ENCODE measurements at regions not wholly inside any gene's neighbourhood (a gene's known extent, or its start where the extent isn't known, plus 50 kb on each side); places are given as distances from the start of the nearest gene placed in this dataset.

- TF ChIP-seq POLR2A (IDR thresholded peaks at IDR 0.05; ENCODE audit: low read depth, low read length), result no peak
- TF ChIP-seq POLR2AphosphoS5 (IDR thresholded peaks at IDR 0.05; ENCODE audit: low read depth, low read length), result no peak
- no peak for TF ChIP-seq PAX5 (IDR thresholded peaks at IDR 0.05; ENCODE audit: insufficient read depth, low read length, severe bottlenecking)
- no peak for TF ChIP-seq POU2F2 (IDR thresholded peaks at IDR 0.05; ENCODE audit: low read depth, low read length)
- TF ChIP-seq SPI1 (IDR thresholded peaks at IDR 0.05; ENCODE audit: low read depth, low read length), result no peak
- TF ChIP-seq TAF1 (IDR thresholded peaks at IDR 0.05; ENCODE audit: low read depth, low read length), result no peak
Measured at GRCh38 chr4:171181090-171181489, 632.1 kb upstream of the GALNTL6 start.

Measured in GM12891 (cell line).